NCI-H146 (cell line): ENCODE measurements at regions not wholly inside any gene's neighbourhood (a gene's known extent, or its start where the extent isn't known, plus 50 kb on each side); places are given as distances from the start of the nearest gene placed in this dataset.
"Not testable (repeated sequence)": the region's sequence is repeated elsewhere in the genome, so short reads cannot be mapped to it uniquely, and the experiment has no call there.

ENCODE experiments used
- DNase-seq: peaks from one replicate; lab custom pipeline; 2025; lab: John Stamatoyannopoulos, UW

- no peak for DNase-seq
These were observed 50.2 kb upstream of the THSD7B start for GRCh38 chr2:136715146-136715545.

GRCh38 chr2:136714452-136714951 lies 50.8 kb upstream of the THSD7B start:
- DNase-seq, result no peak

DNA sequence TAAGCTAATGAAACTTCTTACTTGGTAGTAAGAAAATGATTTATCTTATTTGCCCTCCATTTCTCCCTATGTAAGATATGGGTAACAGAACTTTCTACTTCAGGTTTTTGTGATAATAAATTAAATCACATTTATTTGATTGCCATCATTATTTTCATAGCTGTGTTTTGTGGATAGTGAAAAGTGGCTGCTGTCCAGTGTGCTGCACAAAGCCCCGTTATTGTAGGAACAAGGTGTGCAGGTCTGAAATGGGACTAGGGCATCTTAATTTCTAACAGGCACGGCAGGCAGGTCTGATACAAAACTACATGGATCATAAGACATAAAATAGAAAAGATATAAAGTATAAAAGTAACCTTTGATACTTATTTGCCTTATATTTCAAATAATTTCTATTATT lies 51.6 kb upstream of the THSD7B start:
- DNase-seq, result no peak

GRCh38 chr2:136705336-136705735 lies 60.0 kb upstream of the THSD7B start:
- DNase-seq, result no peak

- DNase-seq, result no peak
These were observed 62.1 kb upstream of the THSD7B start for GRCh38 chr2:136703214-136703613.

DNA sequence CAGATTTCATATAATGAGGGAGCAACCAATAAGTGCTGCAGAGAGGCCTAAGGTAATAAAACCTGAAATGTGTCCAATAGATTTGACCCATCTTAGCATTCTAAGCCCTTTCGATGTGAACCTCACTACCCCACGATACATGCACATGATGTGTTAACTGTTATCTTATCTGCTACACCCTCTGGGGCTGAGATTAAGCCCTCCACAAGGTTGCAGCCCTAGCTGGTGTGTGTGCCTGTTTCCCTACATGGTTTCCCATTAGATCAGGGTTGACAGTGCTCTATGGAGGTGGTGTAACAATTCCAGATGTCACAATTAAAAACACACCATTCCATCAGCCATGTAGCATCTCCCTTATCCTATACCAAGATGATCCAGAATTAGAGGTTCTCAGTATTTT lies 68.9 kb upstream of the THSD7B start:
- no peak for DNase-seq

- no peak for DNase-seq
These were observed 71.4 kb upstream of the THSD7B start for GRCh38 chr2:136693966-136694365.

DNA sequence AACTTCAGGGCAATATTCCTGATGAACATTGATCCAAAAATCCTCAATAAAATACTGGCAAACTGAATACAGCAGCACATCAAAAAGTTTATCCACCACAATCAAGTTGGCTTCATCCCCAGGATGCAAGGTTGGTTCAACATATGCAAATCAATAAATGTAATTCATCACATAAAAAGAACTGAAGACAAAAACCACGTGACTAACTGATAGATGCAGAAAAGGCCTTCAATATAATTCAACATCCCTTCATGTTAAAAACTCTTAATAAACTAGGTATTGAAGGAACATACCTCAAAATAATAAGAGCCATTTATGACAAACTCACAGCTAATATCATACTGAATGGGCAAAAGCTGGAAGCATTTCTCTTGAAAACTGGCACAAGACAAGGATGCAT lies 85.3 kb upstream of the THSD7B start:
- DNase-seq, result not testable (repeated sequence)

DNA sequence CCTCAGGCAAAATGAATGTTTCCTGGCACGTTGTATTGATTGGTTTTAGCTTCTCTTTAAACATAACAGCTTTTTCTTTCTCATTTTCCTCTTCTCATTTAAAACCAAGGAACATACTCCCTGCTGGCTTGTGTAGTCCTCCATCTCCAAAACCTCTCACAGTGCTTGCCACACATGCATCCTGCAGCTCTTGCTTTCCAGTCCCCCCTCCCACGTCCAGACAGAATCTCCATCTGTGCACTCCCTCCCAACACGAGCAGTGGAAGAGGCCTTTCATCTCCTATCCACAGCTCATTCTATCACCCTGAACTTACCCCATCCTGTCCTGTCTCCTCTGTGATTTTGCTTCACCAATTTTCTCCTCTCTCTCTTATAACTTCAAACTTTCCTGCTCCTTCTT lies 99.6 kb upstream of the THSD7B start:
- DNase-seq, result no peak

DNA sequence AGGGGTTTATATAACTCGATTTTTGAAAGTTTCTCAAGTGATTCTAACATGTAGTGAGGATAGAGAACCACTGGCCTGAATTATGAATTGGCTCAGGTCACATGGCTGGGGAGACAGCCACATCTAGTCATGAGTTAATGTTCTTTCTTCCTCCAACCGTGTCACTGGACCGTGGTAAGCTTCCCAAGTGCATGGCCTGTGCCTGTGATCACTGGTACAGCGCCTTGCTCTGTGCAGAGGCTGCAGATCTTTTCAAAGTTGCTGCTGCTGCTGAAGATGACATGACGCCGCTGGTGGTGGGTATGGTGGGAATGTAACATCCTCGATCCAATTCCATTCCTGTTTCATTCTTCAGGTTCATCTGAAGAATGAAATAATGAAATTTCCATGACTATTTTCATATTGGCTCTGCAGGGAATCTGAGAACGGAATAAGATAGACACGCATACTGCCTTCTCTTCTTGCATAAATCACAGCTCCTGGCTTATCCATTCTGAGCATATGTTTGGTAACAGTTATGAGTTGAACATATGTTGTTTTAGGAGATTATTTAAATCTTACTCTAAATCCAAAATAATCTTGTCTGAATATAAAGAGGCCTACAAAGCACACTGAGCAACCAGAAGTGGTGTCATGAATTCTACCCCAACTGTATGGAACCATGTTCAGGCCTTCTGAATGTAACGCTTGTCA lies 100.5 kb upstream of the THSD7B start:
- no peak for DNase-seq

GRCh38 chr2:136658201-136658600 lies 107.1 kb upstream of the THSD7B start:
- DNase-seq, result no peak

DNA sequence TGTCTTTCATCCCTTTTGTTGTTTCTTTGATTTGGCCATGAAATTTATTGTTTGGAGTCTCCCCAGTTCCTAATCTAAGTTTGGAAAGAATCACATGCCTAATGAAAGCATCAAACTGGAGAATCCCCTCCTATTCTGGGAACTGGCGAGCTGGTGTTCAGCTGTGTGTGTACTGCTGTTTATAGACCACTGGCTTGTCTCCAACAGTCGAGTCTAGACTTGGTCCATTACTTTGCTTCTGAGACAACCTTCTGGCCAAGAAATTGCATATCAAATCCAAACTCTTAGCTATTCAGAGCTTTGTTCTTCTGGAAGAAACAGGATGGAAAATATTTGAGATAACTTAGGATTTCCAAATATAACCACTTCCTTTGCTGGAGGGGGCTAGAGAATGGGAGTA lies 111.5 kb upstream of the THSD7B start:
- DNase-seq, result no peak

- no peak for DNase-seq
These were observed 113.8 kb upstream of the THSD7B start for GRCh38 chr2:136651456-136652010.

DNA sequence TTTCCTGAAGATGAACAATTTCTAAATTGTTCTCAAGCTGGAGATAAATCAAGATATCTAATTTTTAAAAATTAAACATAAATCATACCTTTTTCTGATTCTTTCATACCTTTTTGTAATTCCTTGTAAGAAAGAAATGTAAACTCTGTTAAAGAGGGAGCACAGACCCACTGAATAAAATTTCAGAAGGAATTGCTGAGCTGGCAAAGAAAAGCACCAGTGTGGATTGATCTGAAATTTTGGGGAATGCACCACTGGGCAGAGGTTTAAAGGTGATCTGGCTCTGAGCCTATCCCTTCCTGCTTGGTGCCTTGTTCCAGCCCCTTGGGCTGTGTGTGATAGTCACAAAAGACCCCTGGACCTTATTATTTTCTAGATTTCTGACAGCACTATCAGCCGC lies 118.3 kb upstream of the THSD7B start:
- no peak for DNase-seq

- DNase-seq, result peak; percentile 4
These were observed 120.0 kb upstream of the THSD7B start for GRCh38 chr2:136645236-136645828.

- no peak for DNase-seq
These were observed 125.7 kb upstream of the THSD7B start for GRCh38 chr2:136639651-136640050.

DNA sequence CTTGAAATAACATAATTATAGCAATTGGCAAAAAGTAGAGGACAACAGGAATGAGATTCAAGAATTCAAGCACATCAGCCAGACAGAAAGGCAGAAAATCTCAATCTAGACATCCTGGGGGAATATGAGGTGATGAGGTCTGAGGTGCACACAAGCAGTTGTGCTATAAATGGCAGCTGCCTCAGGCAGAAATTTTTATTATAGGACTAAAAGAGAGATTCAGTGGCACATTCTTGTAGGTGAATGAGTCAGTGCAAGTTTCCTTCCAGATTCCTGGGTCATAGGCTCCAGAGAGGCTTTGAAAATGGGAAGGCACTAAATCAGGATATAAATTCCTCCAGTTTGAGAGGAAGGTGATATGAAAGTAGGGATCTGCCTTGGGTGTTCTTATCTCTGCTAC lies 127.2 kb upstream of the THSD7B start:
- DNase-seq, result no peak

- no peak for DNase-seq
These were observed 127.9 kb upstream of the THSD7B start for GRCh38 chr2:136637402-136637801.

GRCh38 chr2:136628490-136628889 lies 136.9 kb upstream of the THSD7B start:
- no peak for DNase-seq

- no peak for DNase-seq
These were observed 152.2 kb upstream of the THSD7B start for GRCh38 chr2:136613096-136613495.

DNA sequence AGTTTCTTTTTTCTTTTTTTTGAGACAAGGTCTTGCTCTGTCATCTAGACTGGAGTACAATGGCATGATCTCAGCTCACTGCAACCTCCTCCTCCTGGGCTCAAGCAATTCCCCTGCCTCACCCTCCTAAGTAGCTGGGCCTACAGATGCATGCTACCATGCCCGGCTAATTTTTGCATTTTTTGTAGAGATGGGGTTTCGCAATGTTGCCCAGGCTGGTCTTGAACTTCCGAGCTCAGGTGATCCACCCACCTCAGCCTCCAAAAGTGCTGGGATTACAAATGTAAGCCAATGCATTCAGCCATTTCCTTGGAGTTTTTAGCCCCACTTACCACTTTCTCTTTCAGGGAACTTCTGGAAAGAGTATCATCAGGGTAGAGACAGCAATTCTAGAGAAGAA lies 153.3 kb upstream of the THSD7B start:
- DNase-seq, result no peak

DNA sequence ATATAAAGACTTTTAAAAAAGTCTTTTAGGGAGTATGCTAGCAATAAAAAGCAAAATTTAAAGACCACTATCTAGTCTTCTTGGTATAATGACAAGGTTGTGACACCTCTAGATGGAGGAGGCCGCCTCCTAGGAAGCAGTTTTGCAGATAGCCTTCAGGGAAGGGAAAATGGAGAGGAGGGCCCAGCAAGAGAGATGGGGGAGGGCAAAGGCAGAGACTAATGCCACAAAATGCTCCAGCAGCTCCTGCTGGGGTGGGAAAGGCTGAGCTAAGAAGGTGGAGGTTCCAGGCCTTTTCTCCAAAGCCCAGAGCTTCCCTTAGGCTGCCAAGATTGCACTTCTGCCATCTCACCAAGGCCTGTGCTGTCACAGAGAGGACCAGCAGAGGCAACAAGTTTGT lies 153.9 kb upstream of the THSD7B start:
- no peak for DNase-seq

DNA sequence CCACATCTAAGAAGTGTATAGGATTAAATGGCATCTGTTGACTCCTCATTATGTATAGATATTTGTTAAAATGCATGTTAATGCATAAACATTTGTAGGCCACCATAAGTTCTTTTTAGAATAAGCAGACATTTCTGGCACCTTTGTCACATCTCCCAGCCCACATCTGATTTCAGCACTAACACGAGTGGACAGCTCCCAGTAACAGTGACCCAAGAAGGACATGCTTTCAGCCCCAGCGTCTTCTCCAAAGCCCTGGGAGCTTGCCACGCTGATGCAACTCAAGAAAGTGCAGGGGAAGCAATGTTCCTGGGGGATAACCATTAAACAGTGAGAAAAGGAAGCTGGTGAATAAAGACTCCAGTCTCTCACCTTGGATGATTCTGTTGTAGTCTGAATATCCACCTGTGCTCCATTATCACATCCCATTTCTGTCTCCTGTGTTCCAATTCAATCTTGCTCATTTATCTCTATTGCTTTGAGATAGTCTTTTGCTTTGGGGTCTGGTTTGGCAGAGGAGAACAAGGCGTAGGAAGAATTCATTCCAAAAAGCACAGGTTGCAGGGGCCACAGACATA lies 182.6 kb upstream of the THSD7B start:
- no peak for DNase-seq
